ENCODE measurements at regions not wholly inside any gene's neighbourhood (a gene's known extent, or its start where the extent isn't known, plus 50 kb on each side); places are given as distances from the start of the nearest gene placed in this dataset.

GRCh38 chr3:22371607-22372291 lies 620.7 kb upstream of the ZNF385D start:
- H3K36me3 ChIP-seq = no peaks in the 10 kb centered on the region
- H3K4me1 ChIP-seq = peaks cover 9% of the 10 kb centered on the region
- intact Hi-C loops (cut with micrococcal nuclease) = no loop called here
- peak; percentile 9 for DNase-seq
- TF ChIP-seq, protein P1, sequence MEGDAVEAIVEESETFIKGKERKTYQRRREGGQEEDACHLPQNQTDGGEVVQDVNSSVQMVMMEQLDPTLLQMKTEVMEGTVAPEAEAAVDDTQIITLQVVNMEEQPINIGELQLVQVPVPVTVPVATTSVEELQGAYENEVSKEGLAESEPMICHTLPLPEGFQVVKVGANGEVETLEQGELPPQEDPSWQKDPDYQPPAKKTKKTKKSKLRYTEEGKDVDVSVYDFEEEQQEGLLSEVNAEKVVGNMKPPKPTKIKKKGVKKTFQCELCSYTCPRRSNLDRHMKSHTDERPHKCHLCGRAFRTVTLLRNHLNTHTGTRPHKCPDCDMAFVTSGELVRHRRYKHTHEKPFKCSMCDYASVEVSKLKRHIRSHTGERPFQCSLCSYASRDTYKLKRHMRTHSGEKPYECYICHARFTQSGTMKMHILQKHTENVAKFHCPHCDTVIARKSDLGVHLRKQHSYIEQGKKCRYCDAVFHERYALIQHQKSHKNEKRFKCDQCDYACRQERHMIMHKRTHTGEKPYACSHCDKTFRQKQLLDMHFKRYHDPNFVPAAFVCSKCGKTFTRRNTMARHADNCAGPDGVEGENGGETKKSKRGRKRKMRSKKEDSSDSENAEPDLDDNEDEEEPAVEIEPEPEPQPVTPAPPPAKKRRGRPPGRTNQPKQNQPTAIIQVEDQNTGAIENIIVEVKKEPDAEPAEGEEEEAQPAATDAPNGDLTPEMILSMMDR (IDR thresholded peaks at IDR 0.05; ENCODE audit: borderline replicate concordance) = no peak
- peaks cover 5% of the 10 kb centered on the region for H3K9me3 ChIP-seq (replicated peaks)
- H3K27ac ChIP-seq (replicated peaks) = no peak overlapping the region
- peak overlapping the region; percentile 59 for H3K4me3 ChIP-seq
- peaks cover 50% of the 10 kb centered on the region for H3K27me3 ChIP-seq (ENCODE audit: low read depth)

DNA sequence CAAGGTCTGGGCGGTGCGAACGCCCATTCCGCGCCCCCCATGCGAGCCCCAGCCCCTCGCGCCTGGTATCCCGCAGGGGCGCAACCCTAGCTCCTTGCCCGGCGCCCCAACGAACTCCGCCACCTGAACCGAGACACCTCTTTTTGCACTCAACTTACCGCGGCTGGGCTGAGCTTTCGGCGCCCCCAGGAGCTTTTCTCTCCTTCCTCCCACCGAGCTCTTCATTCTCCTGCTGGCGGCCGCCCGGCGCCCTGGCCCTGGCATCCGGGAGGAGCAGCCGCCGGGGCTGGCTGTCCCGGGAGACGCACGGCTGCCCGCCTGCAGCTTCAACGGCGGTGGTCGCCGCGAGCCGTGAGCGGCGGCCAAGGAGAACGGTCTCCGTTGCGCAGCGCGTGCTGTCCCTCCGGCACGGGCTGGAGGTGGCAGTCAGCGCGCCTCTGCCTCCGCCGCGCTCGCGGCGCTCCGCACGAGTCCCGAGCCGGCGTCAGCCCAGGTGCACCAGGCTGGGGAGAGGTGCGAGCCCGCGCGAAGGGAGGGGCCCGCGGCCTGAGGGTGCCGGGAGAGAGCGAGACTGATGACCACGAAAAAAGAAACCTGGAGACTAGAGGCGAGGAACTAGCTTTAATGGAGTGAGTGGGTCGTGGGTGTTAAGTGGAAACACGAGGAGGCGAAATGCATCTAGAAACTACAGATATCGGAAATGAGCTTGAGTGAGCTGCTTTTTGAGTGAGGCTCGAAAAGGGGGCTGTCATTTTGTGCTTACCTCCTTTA lies 621.5 kb upstream of the ZNF385D start:
- peak; percentile 11 for DNase-seq
- Histone ChIP-seq H3K4me1 (peaks cover 9% of the 10 kb centered on the region), H3K36me3 (no peaks in the 10 kb centered on the region), H3K4me3 (peak overlapping the region; percentile 59), H3K27me3 (ENCODE audit: low read depth) (peaks cover 50% of the 10 kb centered on the region), H3K9me3 (replicated peaks) (no peaks in the 10 kb centered on the region), H3K27ac (replicated peaks) (no peak overlapping the region)
- intact Hi-C loops (cut with micrococcal nuclease) = no loop called here
- TF ChIP-seq, protein P1 (IDR thresholded peaks at IDR 0.05; ENCODE audit: borderline replicate concordance) = no peak

DNA sequence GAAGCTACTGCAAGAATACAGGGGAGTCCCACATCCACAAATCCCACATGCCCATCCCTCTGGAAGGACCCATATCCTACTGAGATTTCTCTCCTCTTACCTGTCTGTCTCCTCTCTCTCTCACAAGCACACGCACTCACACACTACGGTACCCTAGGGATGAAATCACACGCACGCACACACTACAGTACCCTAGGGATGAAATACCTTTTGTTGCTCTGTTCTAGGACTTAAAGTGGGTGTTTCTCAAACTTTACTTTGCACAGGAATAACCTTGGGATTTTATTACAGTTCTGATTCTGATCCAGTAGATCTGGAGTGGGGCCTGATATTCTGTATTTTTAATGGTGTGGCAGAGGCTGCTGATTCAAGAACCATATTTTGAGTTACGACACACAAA lies 622.2 kb upstream of the ZNF385D start:
- peaks cover 50% of the 10 kb centered on the region for H3K27me3 ChIP-seq (ENCODE audit: low read depth)

DNA sequence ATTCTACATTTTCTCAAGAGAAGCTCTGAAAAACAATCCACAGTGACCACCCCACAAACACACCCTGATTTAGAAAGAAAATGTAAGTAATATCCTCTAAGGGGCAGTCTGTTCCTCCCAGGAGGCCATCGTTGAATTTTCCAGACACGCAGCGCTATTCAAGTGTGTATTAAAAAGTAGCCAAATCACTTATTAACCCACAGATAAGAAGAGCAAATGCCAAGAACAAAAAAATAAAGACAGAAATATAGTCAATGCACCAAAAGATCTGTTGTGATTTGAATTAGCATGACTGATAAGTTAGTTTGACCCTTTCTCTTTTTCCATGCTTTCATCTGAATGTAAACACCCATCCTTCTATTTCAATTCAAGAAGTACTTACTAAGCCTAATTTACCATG lies 622.8 kb upstream of the ZNF385D start:
- H3K4me1 ChIP-seq = peaks cover 9% of the 10 kb centered on the region
- no peak for DNase-seq
- H3K9me3 ChIP-seq (replicated peaks) = no peaks in the 10 kb centered on the region
- H3K27me3 ChIP-seq (ENCODE audit: low read depth) = peaks cover 50% of the 10 kb centered on the region
- no peak overlapping the region for H3K4me3 ChIP-seq
- TF ChIP-seq, protein P1 (IDR thresholded peaks at IDR 0.05; ENCODE audit: borderline replicate concordance) = no peak
- no peaks in the 10 kb centered on the region for H3K36me3 ChIP-seq
- no peak overlapping the region for H3K27ac ChIP-seq (replicated peaks)
- intact Hi-C loops (cut with micrococcal nuclease) = no loop called here

More for the DNA sequence above, 622.2 kb upstream of the ZNF385D start:
- intact Hi-C loops (cut with micrococcal nuclease) = no loop called here
- DNase-seq = no peak
- Histone ChIP-seq H3K27ac (replicated peaks) (no peak overlapping the region), H3K9me3 (replicated peaks) (no peaks in the 10 kb centered on the region), H3K4me3 (no peak overlapping the region), H3K36me3 (no peaks in the 10 kb centered on the region), H3K4me1 (peaks cover 9% of the 10 kb centered on the region)
- TF ChIP-seq, protein P1 (IDR thresholded peaks at IDR 0.05; ENCODE audit: borderline replicate concordance) = no peak

- TF ChIP-seq, protein P1 (IDR thresholded peaks at IDR 0.05; ENCODE audit: borderline replicate concordance) = no peak
- no peaks in the 10 kb centered on the region for H3K36me3 ChIP-seq
- H3K27me3 ChIP-seq (ENCODE audit: low read depth) = peaks cover 26% of the 10 kb centered on the region
- no peak for DNase-seq
- H3K4me1 ChIP-seq = peaks cover 3% of the 10 kb centered on the region
- no peaks in the 10 kb centered on the region for H3K9me3 ChIP-seq (replicated peaks)
- intact Hi-C loops (cut with micrococcal nuclease) = no loop called here
- H3K4me3 ChIP-seq = no peak overlapping the region
- H3K27ac ChIP-seq (replicated peaks) = no peak overlapping the region
Measured at GRCh38 chr3:22377421-22377820, 626.4 kb upstream of the ZNF385D start.

All from left ventricle myocardium inferior (tissue), 1 donor.